NCI-H146 (cell line): ENCODE measurements at regions not wholly inside any gene's neighbourhood (a gene's known extent, or its start where the extent isn't known, plus 50 kb on each side); places are given as distances from the start of the nearest gene placed in this dataset.
"Not testable (repeated sequence)": the region's sequence is repeated elsewhere in the genome, so short reads cannot be mapped to it uniquely, and the experiment has no call there.

Experiments
- DNase-seq: peaks from one replicate; lab custom pipeline; 2025; lab: John Stamatoyannopoulos, UW

DNA sequence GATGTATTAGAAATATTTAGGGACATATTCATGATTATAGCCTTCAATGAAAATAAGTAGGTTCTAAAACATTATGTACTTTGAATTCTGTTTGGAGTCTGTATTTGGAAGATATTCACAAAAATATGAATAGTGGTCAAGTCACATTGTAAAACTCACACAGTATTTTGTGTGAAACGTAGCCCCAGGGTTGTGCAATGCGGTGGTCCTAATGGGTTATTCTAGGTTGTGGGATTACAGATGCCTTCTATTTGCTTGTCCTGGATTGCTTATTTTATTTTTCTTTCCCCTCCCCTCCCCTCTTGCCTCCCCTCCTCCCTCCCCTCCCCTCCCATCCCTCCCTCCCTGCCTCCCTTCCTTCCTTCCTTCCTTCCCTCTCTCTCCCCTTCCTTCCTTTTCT, 93.7 kb upstream of the THUMPD2 start:
- DNase-seq = no peak

DNA sequence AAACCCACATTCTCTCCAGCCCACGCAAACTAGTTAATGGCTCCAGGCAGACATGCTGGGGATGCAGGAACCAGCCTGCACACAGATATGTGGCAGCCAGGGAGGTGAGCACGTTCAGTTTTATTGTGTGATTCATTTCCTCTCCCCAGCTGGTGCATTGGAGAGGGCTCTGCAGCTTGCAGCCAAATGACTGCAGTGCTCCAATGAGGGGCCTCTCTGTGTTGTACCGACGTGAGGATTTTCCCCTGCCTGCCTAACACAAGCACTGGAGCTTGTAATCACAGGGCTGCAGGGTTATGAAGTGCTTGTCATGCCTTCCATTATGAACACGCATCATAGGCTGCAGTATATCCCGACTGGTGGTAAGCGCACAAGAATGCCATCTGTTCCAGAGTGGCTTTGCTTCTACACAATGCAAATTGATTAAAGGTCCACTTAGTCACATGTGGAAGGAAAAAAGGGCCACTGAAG, 92.3 kb upstream of the THUMPD2 start:
- DNase-seq = peak; percentile 28

DNA sequence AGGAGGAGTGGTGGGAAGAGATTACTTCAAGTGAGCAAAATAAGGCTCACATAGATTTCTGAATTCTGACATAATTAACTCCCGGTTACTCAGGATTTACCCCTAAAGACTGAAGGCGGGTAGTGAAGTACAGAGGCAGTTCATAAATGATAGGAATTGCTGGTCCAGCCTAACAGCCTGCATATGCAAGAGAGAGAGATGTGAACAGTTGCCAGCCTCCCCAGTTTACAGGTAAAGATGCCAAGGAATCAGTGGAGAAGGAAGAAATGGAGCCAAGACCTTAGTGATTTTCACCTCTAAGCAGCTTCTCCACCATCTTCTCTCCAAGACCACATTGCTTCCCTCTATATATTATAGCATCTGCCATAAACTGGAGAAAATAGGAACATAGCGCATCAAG, 91.8 kb upstream of the THUMPD2 start:
- DNase-seq = no peak

DNA sequence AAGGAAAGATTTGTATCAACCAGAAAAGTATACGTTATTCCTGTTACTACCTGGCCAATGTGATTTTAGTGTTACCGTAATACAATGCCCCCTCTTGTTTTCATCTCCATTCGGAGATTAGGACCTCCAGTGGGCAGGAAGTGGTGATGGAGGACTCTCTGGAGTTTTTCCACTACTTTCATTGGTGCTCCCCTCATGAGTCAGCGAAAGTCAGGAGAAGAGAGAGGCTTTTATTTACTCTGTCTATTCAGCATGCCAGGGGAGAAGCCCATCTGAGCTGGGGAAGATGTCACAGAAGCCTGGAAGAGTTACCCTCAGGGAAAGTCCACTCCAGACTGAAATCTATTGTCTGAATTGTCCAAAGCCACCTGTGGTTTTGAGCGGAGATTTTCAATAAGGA, 88.2 kb upstream of the THUMPD2 start:
- DNase-seq = no peak

DNA sequence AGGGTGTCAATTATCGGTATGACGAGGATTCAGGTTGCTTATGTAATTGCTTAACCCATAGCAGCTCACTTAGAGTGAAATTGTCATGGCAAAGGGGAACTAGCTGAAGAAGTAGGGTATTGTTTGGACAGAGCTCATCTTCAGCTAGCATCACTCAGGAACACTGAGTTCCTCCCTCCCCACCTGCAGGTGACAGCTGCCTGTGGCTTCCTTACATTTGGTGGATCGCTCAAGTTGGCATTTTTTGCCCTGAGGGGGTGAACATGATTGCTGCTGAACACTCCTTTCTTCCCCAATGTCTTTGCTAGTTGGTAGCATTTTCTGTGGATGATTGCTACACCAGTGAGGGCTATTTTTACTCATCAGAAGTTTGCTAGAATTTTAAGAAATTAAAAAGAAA, 86.7 kb upstream of the THUMPD2 start:
- DNase-seq = peak; percentile 71

DNA sequence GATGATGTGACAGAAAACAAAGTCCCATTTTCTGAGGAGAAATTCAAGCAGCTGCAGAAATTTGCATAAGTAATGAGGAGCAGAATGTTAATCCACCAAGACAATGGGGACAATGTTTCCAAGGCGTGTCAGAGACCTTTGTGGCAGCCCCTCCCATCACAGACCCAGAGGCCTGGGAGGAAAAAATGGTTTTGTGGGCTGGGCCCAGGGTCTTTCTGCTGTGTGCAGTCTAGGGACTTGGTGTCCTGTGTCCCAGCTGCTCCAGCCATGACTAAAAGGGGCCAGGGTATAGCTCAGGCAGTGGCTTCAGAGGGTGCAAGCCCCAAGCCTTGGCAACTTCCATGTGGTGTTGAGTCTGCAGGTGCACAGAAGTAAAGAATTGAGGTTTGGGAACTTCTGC, 84.6 kb upstream of the THUMPD2 start:
- not testable (repeated sequence) for DNase-seq

DNA sequence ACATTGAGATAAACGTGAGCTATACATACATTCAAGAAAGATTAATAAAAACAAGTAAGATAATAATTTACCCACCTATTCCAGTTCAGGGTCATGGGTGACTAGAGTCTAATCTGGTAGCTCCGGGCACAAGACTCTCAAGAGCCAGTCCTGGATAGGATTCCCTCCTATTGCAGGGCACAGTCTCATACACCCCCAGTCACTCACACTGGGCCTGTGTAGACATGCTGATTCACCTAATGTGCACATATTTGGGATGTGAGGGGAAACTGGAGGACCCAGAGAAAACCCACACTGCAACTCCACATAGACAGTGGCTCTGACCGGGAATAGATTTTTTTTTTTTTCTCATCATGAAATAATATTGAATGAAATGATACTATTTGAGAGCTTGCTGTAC, 81.5 kb upstream of the THUMPD2 start:
- DNase-seq = no peak

DNA sequence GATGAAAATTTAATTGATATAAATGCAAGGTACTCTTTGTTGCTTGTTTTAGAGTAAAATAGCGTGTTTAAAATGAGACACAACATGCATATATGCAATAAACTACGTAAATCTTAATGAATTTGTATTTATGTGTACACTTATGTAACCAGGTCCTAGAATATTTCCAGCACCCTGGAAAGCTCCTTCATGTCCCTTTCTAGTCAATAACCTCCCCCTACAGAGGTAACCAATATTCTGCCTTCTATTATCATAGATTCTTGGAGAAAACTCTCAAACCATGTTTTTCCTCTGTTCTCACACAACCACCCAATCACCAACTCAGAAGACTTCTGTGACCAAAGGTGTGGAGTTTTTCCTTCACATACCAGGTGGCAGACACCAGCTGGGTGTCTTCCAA, 79.6 kb upstream of the THUMPD2 start:
- DNase-seq = no peak

DNA sequence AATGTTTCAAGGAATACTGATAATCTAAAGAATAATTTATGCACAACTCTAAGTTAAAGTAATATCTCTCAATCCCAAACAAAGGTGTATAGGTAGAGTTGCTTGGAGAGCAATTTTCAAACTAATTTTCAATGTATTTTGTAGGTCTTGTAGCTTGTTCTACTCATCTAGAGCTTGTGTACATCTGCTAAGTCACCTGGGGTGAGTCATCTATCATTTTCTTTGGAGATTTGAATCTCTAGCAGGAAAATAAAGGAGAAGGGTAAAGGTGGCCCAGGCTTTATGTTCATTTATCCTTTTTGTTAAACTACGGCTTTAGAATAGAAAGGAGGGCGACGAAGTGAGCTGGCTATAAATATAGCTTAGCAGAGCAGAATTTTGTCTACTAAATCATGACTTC, 76.8 kb upstream of the THUMPD2 start:
- DNase-seq = peak; percentile 57

DNA sequence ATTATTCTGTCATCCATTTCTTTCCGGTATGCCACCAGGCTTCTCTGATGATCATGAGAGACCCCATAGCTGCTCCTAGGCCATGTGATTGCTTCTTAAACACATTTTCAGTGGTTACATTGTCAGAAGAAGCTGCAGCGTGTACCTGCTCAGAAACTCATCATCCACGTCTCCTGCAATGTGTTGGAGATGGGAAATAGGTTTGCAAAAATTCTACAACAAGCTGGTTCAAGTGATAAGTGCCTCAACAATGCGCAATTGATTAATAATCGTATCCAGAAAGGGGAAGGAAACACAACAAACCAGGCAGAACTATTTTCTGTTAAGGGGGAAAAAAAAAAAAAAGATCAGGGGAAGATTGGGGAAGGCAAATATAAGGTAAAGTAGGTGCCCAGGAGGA, 75.7 kb upstream of the THUMPD2 start:
- no peak for DNase-seq

DNA sequence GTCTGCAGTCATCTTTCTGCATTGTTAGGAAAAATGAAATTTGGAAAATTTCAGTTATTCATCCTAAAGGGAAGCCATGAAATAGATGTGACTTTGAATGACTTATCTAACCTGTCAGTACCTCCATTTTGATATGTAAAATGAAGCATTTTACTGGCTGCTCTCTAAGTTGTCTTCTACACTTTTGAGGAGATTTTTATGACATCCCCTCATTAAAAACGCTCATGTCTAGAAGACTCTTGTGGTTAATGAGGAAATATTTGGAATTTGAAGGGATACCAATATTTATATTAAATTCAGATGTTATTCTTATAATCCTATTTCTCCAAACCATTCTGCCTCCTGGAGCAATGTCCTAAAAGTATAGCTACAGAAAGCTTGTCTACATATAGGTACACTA, 73.8 kb upstream of the THUMPD2 start:
- DNase-seq = no peak

DNA sequence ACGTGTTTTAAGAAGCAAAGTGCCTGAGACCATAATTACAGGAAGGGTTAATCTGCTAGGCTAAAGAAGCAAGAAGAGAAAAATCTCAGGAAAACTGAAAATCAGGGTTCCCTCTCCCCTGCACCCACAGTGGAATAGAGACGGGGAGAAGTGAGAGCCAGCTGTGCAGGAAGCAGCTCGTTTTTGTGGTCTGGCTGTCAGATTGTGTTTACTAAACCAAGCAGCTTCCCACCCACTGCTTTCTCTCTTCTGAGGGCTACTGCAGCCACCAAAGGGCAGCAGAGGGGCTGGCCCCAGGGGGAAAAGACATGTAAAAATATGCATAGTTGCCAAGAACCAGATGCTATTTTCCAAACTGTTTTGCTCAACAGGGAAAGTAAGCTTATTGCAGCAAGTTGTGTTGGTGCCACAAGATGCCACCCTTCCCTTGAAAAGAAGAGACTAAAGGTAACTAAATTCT, 72.6 kb upstream of the THUMPD2 start:
- peak; percentile 67 for DNase-seq

DNA sequence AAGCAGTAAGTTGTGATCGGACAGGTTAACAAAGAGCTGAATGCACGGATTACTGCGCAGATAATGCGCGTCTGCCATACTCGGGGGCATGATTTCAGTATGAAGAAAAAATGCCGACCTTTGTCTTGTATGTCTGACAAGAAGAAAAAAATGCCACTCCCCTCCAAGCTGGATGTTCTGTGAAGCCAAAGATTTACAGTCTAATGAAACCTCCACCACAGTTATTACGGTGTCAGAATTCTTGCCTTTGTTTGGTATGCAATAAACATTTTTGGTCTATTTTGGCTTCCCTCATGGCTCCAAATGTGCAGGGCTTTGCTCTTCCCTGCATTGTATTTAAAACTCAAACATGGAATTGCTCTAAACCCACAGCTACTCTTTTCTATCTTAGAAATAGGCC, 72.2 kb upstream of the THUMPD2 start:
- peak; percentile 63 for DNase-seq

DNA sequence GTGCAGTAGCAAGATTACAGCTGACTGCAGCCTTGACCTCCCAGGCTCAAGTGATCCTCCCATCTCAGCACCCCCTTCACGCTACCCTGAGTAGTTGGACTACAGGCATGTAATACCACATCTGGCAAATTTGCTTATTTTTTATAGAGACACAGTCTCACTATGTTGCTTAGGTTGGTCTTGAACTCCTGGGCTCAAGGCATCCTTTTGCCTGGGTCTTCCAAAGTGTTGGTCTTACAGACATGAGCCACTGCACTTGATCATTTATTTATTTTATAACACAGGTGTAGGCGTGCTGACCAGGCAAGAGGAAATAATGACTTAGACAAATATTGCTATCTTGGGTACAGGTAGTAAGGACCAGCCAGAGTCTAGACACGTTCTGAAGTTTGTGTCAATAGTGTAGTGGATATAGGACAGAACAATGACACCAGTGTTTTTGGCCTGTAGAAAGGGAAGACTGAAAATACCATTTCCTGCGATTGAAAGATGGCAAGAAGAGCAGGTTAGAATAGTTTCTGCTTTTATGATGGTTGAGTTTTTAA, 71.0 kb upstream of the THUMPD2 start:
- DNase-seq = peak; percentile 64

DNA sequence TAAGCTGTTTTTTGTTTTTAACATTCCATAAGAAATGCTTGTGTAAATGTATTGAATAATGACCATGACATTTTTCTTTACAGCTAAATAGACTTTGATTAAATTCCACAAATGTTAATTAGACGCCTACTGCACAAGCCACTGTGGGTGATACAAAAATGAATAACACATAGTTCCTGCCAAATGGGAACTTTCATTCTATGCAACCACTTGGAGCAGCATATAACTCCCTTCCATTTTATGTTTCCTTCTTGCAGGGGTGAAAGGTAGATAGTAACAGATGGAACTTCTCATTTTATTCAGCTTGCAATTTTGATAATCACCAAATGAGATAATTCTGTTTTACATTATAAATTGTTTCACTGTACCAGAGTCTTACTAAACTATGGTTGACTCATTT, 70.0 kb upstream of the THUMPD2 start:
- DNase-seq = no peak

DNA sequence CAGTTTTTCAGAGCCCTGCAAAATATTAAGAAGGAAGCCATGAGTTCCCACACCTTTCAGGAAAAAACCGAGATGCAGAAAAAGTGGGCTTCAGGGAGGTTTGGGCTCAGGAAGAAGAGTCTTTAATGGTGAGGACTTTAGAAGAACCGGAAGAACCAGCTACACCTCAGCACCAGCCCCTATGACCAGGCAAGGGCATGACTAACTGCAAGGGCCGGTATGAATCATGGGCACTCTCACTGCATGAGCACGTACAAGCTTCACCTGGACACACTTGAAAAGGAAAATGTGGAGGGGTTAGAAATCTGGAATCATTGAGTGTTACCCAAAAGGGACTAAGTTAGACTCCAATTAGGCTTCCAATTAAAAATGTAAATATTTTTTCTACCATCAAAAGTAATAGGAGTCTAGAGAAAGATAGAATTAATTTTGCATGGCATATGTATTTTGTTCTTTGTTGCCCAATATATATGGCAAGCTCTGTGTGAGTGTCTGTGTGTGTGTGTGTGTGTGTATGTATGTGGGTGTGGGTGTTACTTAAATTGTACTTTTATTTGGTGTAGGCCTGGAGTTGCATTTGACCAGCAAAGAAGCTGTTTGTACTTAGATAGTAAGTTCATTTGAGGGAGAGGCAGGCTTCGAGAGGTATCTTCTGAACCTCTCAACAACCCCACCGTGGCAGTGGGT, 66.5 kb upstream of the THUMPD2 start:
- DNase-seq = no peak

DNA sequence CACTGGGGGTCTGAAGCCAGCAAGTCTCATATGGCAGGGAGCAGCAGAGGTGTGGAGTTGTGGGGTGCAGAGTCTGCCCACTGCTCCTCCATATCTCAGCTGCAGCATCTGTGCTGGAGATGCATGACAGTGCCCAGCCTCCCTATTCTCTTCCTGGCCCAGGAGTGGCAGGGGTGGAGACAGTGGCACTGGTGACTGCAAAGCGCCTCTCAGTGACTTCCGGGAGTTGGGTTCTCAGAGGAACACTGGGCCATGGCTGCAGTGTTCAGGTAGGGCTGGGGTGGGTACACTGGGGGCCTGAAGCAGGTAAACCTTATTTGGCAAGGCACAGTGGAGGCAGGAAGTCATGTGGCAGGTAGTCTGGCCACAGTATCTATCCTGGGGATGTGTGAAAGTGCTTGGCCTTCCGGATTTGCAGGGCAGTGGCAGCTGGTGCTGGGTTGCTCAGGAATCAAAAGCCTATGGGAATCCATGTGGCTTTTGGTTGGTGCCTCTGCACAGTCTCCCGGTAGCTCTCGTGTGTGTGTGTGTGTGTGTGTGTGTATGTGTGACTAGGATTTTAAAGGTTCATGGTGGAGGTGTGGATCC, 60.3 kb upstream of the THUMPD2 start:
- no peak for DNase-seq

DNA sequence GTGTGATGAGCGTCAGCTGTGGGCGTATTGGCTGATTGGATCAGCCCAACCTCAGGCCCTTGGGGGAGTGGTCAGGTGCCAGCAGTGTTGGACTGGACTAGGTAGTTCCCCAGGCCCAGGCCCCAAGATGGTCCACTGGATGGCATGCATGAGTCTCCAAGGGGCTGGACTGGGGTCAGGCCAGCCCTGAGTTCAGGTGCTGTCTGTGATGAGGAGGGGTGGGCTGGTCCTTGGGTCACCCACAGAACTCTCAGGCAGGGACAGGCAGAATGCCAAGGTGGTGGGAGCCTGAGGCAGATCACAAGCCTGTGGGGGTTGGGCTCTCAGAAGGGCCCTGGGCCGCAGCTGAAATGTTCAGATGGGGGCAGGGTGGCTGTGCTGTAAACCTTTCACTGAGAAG, 59.5 kb upstream of the THUMPD2 start:
- peak; percentile 39 for DNase-seq

DNA sequence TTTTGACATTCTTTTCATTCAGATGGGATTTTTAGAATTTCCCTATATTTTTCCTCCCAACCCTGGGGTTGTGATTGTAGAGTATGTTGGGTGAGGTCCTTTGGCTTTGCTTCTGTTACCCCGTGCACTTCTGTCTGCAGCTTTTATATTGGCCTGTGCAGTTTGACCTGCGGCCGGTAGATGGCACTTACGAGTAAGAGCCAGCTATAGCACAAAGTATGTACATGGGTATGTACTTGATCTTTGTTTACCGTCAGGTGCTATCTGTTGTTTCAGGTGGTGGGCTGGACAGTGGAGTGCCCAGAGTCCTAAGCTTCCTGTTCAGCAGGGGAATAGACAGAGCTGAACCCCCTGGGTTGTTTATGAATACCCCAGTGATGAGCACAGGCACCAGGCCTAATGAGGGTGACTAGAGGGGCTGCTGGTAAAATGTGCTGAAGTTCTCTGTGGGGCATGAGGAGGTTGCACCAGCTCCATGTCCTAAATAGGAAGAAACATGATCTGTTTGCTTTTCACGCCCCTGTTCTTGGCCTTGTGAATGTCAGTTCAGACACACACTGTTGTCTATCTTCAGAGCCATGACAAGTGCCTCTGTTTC, 58.9 kb upstream of the THUMPD2 start:
- peak; percentile 82 for DNase-seq

DNA sequence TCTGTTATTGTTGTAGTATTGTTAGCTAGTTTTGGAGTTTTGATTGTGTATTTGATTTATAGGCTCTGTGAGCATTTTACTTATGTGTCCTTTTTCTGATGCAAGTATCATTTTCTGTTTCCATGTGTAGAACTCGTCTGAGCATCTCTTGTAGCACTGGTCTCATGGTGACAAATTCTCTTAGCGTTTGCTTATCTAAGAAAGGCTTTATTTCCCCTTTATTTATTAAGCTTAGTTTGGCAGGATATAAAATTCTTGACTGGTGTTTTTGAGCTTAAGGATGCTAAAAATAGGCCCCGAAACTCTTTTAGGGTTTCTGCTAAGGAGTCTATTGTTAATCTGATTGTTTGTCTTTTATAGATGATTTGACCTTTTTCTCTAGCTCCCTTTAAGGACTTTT, 57.6 kb upstream of the THUMPD2 start:
- no peak for DNase-seq

DNA sequence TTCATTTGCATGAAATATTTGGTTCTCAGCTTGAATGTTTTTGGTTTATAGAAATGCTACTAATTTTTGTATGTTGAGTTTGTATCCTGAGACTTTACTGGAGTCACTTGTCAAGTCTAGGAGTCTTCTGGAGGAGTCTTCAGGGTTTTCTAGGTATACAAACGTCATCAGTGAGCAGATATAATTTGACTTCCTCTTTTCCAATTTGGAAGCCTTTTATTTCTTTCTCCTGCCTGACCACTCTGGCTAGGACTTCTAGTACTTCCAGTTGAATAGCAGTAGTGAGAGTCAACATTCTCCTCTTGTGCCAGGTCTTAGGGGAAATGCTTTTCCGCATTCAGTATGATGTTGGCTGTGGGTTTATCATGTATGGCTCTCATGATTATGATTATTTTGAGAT, 55.4 kb upstream of the THUMPD2 start:
- no peak for DNase-seq

DNA sequence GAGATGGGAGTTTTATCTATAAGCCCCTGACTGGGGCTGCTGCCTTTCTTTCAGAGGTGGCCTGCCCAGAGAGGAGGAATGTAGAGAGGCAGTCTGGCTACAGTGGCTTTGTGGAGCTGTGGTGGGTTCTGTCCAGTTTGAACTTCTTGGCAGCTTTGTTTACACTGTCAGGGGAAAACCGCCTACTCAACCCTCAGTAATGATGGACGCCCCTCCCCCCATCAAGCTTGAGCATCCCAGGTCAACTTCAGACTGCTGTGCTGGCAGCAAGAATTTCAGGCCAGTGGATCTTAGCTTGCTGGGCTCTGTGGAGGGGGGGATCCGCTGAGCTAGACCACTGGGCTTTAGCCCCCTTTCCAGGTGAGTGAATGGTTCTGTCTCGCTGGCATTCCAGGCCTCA, 51.6 kb upstream of the THUMPD2 start:
- DNase-seq = not testable (repeated sequence)
